HepG2 (cell line): ENCODE measurements at regions not wholly inside any gene's neighbourhood (a gene's known extent, or its start where the extent isn't known, plus 50 kb on each side); places are given as distances from the start of the nearest gene placed in this dataset.

Experiments used
- CREM ChIP-seq, 2 experiments: sonication (generic) in 1 of 2; formaldehyde crosslinking in 1 of 2; IDR thresholded peaks; 2 replicates each; pipeline versions ENCODE4 v1.4.0 to v1.6.1; 2016 to 2020; ENCODE audit warnings: antibody characterized with exemption in 1 of 2, mild to moderate bottlenecking in 1 of 2, missing genetic modification reagents in 1 of 2
- MAZ ChIP-seq, 2 experiments: sonication (generic) in 1 of 2; formaldehyde crosslinking in 1 of 2; IDR thresholded peaks; 2 replicates each; pipeline versions ENCODE4 v1.5.0 to v1.6.1; 2012 to 2020; ENCODE audit warnings: low read depth in 2 of 2, mild to moderate bottlenecking in 2 of 2, borderline replicate concordance in 1 of 2, improper control_type of control experiment in 1 of 2, low read length in 1 of 2, missing genetic modification reagents in 1 of 2, moderate library complexity in 1 of 2
- RFX5 ChIP-seq: IDR thresholded peaks from 2 replicates; pipeline ENCODE4 v1.6.1; 2011; ENCODE audit warnings: low read depth, low read length, improper control_type of control experiment
- SRY ChIP-seq: sonication (generic); formaldehyde crosslinking; IDR thresholded peaks from 2 replicates; pipeline ENCODE4 v1.8.0; 2022; ENCODE audit warnings: mild to moderate bottlenecking, missing genetic modification reagents
- USF2 ChIP-seq, 2 experiments: sonication (generic) in 1 of 2; formaldehyde crosslinking in 1 of 2; IDR thresholded peaks; 2 replicates each; pipeline versions ENCODE4 v1.5.1 to v1.6.1; 2011 to 2020; ENCODE audit warnings: borderline replicate concordance in 1 of 2, low read depth in 1 of 2, low read length in 1 of 2, mild to moderate bottlenecking in 1 of 2, missing genetic modification reagents in 1 of 2, moderate library complexity in 1 of 2
- YY1 ChIP-seq: IDR thresholded peaks from 2 replicates; pipeline ENCODE4 v1.6.1; 2011; ENCODE audit warnings: low read length, low read depth, moderate library complexity, mild to moderate bottlenecking; ENCODE audit not compliant: insufficient read depth, insufficient replicate concordance
- ZNF12 ChIP-seq: sonication (generic); formaldehyde crosslinking; IDR thresholded peaks from 2 replicates; pipeline ENCODE4 v1.5.0; 2020; ENCODE audit warnings: missing genetic modification reagents
- ZNF136 ChIP-seq: sonication (generic); formaldehyde crosslinking; IDR thresholded peaks from 2 replicates; pipeline ENCODE4 v1.8.1; 2022; ENCODE audit warnings: low read depth, mild to moderate bottlenecking, moderate library complexity, missing genetic modification reagents

GRCh38 chr9:87420884-87421283, 76.8 kb upstream of the DAPK1 start:
- TF ChIP-seq MAZ (IDR thresholded peaks at IDR 0.05; ENCODE audit: borderline replicate concordance, low read depth, low read length) = no peak
- no peak for TF ChIP-seq MAZ (CRISPR knock-in tag; IDR thresholded peaks at IDR 0.05; ENCODE audit: low read depth)
- TF ChIP-seq YY1 = no peak
- no peak for TF ChIP-seq USF2 (IDR thresholded peaks at IDR 0.05; ENCODE audit: low read depth, low read length)
- TF ChIP-seq USF2 (CRISPR knock-in tag; IDR thresholded peaks at IDR 0.05; ENCODE audit: borderline replicate concordance) = no peak
- no peak for TF ChIP-seq SRY (CRISPR knock-in tag)
- no peak for TF ChIP-seq RFX5
- no peak for TF ChIP-seq ZNF12 (CRISPR knock-in tag)
- TF ChIP-seq CREM (IDR thresholded peaks at IDR 0.05) = no peak
- no peak for TF ChIP-seq CREM (CRISPR knock-in tag; IDR thresholded peaks at IDR 0.05)
- TF ChIP-seq ZNF136 = no peak
